HG03460 (cell line): ENCODE measurements at regions not wholly inside any gene's neighbourhood (a gene's known extent, or its start where the extent isn't known, plus 50 kb on each side); places are given as distances from the start of the nearest gene placed in this dataset.

Experiments
- ATAC-seq: cut with Tn5 transposase; IDR thresholded peaks from one replicate; pipeline ENCODE4 v1.9.1; 2021; ENCODE audit not compliant: unreplicated experiment

DNA sequence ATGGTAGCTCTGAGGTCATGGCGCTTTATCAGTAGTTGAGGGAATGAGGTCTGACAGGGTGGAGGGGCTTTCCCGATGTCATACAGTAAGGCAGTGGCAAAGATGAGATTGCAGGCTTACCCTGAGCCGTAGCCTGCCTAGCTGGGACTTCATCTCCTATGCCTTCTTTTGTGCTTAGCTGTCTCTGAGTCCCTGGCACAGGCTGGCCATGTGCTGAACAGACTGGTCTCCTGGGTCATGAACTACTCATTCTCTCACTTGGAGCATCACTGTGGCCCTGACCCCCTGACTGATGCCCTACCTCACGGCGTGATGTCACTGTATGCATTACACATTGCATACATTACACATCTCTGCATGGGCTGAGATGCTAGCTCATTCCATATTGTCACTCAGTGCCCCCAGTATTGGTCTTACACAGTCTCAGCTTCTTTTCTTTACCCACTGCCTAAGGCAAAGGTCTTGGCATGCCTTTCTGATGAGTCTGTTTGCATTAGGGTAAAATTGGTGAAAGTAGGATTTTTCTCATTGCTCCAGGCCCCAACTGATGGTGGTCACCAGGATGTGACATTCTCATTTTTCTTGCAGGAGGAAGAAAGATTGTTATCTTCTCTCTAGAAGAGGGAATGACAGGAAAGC lies 389.4 kb upstream of the CADM1 start:
- no peak for ATAC-seq

DNA sequence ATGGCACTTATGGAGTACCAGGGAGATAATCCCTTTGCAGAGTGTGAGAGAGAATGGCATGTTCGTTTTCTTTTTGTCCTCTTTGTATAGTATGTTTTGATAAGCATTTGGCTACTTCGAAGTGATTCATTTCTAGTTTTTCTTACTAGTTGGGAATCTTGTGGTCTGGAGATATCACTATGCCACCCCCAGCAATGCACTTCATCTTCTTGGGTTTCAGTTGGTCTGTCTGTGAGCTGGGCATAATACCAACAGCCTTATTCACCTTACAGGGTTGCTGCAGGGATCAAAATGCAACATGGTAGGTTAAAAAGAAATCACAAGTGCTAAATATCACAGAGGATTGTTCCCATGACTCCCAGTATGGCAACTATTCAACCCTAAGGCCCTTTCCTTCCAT lies 387.8 kb upstream of the CADM1 start:
- ATAC-seq = no peak

DNA sequence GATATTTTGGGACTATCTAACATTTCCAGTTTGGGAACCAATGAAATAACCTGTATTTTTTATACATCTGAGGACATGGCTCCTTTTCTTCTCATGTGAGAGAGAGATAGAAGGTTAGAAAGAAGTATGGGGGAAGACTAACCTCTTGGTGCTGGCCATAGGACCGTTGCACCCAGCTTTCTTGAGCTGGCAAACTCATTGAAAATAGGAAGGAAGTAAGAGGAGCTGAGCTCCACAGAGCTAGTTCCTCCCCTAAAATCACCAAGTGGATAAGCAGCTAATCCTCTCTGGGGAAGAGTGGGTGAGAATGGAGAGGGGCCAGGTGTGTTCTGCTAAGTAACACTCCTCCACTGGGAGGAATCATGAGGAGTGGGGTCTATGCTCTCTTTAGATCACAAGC lies 387.4 kb upstream of the CADM1 start:
- ATAC-seq = no peak

DNA sequence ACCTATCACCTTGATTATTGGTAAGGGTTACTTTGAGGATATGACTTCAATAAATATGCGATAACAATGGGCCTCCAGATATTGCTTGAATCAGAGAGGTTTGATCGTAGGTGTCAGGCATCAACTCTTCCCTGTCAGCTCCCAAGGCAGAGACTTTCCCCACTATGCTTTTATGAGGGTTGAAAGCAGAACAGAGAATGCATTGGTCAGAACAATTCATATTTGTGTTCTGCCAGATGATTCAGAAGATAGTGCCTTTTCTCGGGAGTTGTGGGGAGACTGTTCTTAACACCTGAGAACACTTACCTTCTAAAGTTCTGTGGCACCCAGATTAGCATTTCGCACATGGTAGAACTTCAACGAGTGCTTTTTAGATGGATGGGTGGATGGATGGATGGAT lies 386.3 kb upstream of the CADM1 start:
- ATAC-seq = no peak

DNA sequence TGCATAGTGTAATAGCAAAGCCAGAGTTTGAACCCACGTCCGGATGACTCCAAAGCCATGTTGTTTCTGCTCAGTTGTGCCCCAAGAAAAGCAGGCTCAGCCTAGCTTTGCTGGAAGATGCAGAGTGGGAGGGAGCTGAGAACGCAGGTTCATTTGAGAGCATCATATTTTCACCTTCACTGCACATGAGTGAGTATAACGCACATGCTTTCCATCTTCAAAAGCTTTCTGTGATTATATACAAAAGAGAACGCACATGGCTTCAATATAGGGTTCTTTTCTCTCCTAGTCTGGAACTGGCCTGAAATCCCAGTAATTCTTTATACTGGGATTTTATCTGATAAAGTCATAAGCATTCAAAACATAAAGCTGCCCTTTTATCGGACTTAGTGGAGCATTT lies 385.5 kb upstream of the CADM1 start:
- ATAC-seq = no peak

DNA sequence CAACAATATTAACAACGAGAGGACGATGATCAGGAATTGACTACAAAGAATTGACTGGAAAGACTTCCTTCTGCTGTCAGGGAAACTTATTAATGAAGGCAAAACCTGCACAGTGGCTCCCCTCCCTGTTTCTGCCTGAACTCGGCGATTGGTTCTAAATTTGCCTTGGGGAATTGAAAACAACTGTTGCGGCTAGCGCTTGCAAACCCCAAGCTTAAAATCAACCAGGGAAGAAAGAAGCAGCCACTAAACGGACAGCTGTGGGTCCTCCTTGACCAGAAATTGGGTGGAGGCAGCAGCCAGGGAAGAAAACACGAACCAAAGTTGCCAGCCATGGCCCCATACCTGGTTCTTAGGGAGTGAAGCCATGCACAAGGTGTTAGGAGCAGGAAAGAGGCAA lies 383.5 kb upstream of the CADM1 start:
- no peak for ATAC-seq

DNA sequence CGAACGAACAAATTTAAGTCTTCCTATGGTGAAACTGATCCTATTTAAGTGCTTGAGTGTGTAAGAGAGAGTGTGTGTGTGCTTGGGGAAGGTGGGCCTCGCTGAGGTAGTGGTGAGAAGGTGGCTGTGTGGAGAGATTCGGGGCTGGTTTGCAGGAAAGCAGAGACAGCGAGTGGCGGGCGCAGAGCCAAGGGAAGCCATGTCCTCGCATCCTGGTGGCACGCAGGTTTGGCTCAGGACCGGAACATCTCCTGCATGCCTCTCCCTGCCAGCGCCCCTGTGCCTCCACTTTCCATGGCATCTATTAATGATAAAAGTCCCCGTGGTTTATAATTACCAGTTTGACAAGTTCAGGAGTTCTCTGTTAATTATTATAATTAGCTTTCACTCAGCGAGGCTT lies 383.1 kb upstream of the CADM1 start:
- ATAC-seq = no peak

DNA sequence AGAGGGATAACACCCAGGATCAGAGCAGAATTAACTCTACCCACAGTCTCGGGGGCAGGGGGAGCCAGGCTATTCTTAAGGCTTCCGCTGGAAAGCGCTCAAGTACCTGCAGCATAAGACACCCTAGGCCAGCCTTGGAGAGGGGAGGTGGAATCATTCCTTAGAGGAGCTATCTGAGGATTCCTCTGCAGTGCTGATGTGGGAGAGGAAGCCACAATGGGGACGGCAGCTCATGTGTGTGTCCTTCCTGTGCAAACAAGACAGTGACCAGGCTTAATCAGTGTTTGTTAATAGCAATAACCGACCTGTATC lies 382.2 kb upstream of the CADM1 start:
- ATAC-seq = no peak

DNA sequence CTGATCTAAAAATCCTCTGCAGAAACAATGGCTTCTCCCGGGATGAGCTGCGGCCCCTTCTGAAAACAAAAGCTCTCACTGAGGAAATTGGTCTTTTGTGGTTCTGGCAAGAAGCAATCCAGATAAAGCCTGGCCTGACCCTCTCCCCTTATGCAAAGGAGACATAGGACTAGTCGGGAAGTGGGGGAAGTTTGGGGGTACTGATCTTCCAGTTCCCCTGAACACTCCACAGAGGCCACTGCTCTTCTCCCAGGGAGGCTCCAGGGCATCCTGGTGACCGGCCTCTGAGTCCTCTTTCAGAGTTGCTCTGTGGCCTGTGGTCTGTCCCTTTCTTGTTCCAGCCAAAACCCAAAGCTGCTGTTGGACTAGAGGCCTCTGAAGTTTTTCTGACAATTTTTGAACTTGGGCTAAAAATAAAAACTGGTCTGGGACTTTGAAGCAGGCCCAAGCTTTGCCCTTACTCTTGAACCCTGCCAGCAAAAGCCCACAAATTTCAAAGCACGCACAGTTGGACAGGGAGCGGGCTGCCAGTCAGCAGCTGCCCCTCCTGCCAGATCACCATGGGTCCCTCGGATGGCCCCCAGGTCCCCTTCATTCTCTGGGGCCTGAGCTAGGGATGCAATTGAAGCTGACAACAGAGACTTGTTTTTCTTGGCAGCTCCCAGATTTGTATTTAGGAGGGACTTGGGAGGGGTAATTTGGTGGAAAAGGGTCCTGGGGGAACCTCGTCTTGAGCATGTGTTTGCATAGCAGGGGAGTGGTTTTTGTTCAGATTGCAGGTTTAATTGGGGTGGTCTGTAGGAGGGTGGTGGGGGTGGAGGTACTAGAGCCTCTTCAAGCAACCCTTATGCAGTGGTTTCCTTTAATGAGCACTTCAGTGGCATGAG lies 381.6 kb upstream of the CADM1 start:
- no peak for ATAC-seq

DNA sequence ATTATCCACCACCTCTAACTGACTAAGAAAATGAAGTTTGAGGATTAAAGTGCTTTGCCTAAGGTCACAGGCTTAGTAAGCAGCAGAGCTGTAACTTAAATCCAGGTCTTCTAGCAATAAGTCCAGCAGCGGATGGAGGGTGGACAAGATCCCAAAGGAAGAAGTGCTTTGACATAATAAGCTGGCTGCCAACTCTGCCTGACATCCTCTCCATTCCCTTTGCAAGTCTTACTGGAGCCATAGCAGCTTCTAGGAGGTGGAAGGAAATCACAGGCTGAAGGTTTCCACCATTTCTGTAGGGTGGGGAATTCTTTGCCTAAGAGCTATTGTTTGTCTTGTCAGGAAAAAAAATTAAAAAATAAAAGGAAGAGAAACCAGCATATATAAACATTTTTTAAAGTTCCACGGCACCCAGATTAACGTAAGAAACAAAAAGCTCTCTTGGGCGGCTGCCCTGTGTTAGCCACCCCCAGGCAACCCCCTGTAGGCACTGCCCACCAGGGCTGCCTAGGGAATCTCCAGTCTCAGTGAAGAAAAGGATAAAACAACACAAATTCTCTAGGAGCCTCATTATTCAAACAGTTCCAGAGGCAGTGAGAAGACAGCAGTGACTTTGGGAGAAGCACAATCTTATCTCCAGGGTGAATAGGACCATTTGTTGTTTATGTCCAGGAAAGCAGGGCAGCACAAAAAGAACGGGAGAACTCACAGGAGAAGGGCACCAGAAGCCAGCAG lies 380.8 kb upstream of the CADM1 start:
- no peak for ATAC-seq

DNA sequence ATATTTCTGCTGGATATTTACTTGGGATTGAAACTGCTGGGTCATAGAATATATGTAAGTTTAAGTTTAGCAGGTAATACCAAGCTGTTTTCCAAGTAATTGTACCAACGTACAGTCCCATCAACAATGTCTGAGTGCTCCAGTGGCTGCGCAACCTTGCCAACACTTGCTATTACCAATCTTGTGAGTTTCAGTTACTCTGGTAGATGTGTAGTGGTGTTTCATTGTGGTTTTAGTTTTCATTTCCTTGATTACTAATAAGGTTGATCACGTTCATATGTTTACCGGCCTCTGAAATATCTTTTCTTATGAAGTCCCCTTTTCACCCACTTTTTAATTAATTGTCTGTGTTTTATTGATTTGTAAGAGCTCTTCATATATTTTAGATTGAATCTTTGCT lies 370.6 kb upstream of the CADM1 start:
- peak; percentile 64 for ATAC-seq

DNA sequence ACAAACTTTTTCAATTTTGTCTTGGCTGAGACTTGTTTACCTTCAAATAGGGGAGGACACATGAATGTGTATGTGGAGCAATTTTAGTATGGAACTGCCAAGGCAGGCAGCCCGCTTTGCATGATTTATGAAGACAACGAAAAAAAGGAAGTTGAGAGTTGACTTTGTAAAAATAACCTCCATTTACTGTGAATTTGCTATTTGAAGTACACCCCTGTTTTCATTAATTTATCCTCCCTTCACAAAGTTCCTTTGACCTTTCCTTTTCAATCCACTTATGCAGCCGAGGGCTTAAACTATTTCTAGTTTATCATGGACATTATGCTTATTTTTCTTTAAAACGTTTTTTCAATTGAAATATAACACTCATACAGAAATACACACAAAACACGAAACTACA lies 369.6 kb upstream of the CADM1 start:
- ATAC-seq = no peak

DNA sequence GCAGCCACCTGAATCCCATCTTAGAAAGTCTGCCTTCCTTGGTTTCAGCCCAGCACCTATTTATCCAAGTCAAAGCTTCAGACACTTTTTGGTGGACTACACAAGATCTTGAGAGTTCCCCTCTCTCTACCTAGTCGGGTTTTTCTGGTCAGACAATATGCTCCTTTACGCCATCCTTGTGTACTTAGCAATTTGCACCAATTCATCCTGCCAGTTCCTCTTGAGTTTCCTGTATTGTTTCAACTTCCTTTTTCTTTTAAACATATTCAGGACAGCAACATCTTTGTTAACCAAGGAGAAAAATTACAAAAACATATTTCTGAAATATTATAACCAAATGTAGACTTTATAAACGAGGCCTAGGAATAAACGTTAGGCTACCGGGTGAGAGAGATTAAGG lies 368.2 kb upstream of the CADM1 start:
- ATAC-seq = no peak

DNA sequence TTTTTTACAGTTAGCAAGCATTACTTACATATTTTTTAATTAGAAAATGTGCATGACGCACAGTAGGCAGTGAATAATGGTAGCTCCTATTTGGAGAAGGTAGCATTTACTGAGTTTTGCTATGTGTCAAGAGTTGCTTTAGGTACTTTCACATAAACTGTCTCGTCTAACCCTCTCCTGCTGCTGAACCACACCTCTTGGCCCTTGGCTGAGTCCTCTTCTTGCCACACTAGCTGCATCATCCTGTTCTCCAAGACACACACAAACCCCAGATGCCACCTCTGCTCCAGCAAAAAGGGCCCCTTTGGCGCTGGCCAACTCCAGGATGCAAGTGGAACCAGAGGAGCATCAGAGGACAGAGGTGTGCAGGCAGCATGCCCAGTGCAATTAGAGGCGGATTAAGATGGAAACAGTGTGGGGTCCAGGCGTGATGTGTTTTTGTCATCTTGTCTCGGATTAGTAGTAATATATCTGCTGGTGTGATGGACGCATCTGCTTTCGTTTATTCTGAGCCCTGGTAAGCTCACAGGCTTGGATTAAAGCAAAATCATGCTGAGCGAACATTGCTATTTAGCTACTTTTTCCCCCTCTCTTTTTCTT lies 367.0 kb upstream of the CADM1 start:
- ATAC-seq = no peak

DNA sequence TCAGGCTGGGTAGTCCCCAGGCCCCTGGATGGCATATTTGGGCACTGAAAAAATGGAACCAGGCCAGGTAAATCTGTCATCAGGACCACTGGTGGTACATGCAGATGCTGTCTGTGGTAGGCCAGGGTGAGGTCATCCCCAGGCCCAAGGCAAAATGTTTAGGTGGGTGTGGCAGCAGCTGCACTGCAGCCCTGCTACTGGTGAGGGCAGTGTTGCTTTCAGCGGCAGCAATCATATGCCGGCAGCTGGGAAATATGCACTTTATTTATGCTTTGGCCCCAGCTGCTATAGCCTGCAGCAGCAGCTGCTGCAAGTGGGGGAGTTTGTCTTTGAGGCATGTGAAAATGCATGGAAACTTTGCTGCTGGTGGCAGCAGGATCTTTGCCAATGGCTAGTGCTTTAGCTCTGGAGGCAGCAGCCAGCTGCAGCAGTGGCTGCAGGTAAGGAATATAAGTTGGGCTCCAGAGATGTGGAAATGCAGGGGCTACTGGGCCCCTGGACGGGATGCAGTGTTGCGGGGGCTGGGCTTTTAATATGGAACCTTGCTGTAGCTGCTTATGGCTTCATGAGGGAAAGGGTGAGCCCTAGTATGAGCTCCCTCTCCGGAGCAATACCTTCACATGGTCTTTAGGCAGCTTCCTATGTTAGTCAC lies 365.7 kb upstream of the CADM1 start:
- ATAC-seq = peak; percentile 62

DNA sequence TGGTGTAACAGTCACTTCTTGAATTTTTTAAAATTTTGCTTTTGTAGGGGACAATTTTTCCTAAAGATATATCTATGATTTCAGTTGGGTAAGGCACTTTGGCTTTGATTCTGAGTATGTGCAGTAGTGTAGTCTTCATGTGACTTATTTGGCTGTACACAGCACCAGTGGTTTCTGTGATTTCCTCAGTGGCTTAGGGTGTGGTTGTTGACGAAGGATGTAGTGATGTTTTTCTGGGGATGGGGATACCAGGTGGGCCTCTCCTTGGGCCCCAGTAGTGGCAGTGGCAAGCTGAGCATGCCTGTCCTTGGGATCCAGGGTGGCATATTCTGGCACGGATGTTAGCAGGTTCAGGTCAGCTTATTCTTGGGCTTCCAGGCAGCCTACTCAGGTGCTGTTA lies 364.9 kb upstream of the CADM1 start:
- no peak for ATAC-seq

DNA sequence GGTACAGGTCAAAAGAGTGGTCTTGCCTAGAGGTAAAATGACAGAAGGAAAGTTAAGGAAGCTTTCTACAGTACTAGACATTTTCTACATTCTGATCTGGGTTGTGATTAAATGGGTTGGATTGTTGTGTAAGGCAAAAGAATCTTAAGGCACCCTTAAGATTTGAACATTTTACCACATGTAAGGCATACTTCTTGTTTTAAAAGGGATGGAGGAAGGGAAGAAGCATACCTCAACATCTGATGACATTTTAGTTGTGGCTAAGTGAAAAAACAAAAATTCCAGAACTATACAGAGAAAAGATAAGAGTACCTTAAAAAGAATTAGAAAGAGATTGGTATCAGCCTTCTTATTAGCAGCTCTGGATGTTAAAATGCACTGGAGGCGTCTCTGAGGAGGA lies 356.0 kb upstream of the CADM1 start:
- ATAC-seq = no peak

DNA sequence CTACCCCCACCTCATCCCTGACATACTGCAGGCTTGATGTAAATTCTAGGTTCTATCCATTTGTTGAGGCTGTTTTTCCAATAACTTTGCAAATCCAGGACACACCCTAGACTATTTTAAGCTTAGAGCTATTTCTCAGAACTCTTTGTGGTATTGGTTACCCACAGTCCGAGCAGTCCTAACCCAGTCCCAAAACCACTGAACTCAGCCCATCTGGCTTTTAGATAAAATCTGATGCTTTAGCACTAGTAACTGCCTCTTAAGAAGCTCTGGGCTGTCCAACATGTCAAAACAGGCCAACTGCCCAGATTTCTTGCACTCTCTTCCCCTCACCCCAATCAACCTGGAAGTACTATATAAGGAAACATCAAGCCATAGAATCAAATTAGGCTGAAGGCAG lies 344.4 kb upstream of the CADM1 start:
- no peak for ATAC-seq

DNA sequence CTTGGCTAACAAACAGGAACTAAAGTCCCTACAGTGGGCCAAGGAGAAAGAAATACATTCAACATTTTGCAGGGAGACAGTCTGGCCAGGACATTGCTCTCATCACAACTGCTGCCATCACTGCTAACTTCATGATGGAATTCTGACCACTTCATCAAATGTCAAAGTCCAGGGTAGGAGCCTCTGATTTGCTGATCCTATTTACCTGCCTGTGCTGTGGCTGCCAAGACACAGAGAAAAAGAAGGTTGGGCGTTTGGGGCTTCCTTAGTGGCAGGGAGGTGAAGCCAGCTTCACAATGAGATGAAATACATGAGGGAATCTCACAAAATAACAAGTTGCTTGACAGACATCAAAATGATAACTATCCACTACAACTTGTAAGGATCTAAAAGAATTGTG lies 343.9 kb upstream of the CADM1 start:
- ATAC-seq = no peak

DNA sequence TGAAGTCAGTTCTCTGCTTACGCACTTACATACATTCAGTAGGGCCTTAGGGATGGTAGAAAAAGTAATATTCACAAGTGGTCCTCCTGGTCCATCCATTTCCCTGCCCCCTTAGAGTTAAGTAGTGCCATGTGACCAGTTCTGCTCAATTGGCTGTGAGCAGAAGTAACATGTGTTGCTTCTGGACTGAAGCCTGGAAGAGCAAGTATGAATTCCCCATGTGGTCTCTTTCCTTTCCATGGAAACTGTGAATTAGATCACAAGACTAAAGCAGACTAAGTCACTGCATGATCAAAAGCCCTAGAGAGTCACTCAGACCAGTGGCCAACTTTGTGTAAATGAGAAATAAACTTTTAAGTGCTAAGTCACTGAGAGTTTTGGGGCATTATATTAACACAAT lies 341.7 kb upstream of the CADM1 start:
- ATAC-seq = no peak

DNA sequence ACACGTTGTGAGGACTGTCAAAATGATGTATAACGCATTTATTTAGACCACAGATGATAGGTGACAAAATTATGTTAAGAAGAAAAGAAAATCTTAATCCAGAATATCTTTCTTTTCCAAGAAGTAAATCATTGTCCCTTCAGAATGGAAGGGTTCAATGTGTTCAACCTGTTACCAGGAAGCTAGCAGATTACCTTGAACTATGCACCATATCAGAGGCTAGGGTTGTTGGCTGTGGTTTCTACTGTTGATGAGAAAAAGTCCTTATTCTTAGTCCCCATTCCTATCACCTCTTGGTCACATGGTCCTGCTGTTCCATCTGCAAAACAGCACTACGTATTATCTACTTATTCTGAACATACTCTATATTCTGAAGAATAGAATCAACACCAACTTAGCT lies 339.5 kb upstream of the CADM1 start:
- no peak for ATAC-seq
